ENCODE measurements at regions not wholly inside any gene's neighbourhood (a gene's known extent, or its start where the extent isn't known, plus 50 kb on each side); places are given as distances from the start of the nearest gene placed in this dataset.
"Not testable (repeated sequence)": the region's sequence is repeated elsewhere in the genome, so short reads cannot be mapped to it uniquely, and the experiment has no call there.

DNA sequence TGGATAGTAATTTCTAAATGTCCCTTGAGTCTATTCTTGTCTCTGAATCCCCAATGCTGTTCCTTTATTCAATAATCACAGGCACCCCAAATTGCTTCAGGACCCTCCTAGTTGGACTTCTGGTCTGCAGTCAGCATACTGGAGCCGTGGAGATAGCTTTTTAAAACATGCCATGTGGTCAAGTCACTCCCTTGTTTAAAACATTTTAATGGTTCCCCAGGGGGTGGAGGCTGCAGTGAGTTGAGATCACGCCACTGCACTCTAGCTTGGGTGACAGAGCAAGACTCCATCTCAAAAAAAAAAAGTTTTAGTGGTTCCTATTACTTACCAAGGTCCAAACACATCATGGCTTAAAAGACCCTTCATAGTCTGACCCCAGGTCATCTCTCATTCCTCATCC, 220.3 kb downstream of the ADAMTS15 start:
- ATAC-seq (replicated peaks) = no peak
- H3K27me3 Mint-ChIP-seq = peaks cover 6% of the 10 kb centered on the region
- H3K9me3 Mint-ChIP-seq = no peaks in the 10 kb centered on the region
- no peak overlapping the region for H3K4me3 Mint-ChIP-seq
- no peaks in the 10 kb centered on the region for H3K36me3 Mint-ChIP-seq (ENCODE audit: low read depth)
- no peak overlapping the region for H3K27ac Mint-ChIP-seq
- no peaks in the 10 kb centered on the region for H3K4me1 Mint-ChIP-seq

DNA sequence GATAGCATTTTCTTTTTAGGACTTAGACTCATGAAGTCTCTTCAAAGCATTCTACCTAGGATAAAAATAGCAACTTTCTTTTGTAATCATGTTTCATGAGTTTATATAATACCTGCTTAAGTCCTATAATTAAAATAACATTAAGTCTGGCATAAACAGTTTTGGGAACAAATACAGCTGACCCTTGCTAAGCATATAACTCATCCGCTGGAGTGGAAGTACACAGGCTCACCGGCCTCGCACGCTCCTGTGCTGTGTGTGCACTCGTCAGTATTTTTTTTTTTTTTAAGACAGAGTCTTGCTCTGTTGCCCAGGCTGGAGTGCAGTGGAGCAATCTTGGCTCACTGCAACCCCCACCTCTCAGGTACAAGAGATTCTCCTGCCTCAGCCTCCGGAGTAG, 221.8 kb downstream of the ADAMTS15 start:
- ATAC-seq (replicated peaks) = no peak
- Mint-ChIP-seq H3K27me3 (peaks cover 7% of the 10 kb centered on the region), H3K36me3 (ENCODE audit: low read depth) (no peaks in the 10 kb centered on the region), H3K9me3 (no peaks in the 10 kb centered on the region), H3K4me3 (no peak overlapping the region), H3K4me1 (no peaks in the 10 kb centered on the region), H3K27ac (no peak overlapping the region)

GRCh38 chr11:130671801-130672700, 223.6 kb downstream of the ADAMTS15 start:
- H3K4me1 Mint-ChIP-seq = no peaks in the 10 kb centered on the region
- H3K36me3 Mint-ChIP-seq (ENCODE audit: low read depth) = no peaks in the 10 kb centered on the region
- H3K27ac Mint-ChIP-seq = no peak overlapping the region
- ATAC-seq (replicated peaks) = no peak
- no peaks in the 10 kb centered on the region for H3K9me3 Mint-ChIP-seq
- no peak overlapping the region for H3K4me3 Mint-ChIP-seq
- peaks cover 7% of the 10 kb centered on the region for H3K27me3 Mint-ChIP-seq

- H3K36me3 Mint-ChIP-seq (ENCODE audit: low read depth) = no peaks in the 10 kb centered on the region
- no peak overlapping the region for H3K4me3 Mint-ChIP-seq
- no peak overlapping the region for H3K27ac Mint-ChIP-seq
- no peaks in the 10 kb centered on the region for H3K4me1 Mint-ChIP-seq
- no peaks in the 10 kb centered on the region for H3K9me3 Mint-ChIP-seq
- peaks cover 4% of the 10 kb centered on the region for H3K27me3 Mint-ChIP-seq
- ATAC-seq (replicated peaks) = no peak
Measured at GRCh38 chr11:130672911-130673310, 224.5 kb downstream of the ADAMTS15 start.

- Mint-ChIP-seq H3K4me1 (no peaks in the 10 kb centered on the region), H3K27me3 (peaks cover 3% of the 10 kb centered on the region), H3K4me3 (no peak overlapping the region), H3K36me3 (ENCODE audit: low read depth) (no peaks in the 10 kb centered on the region), H3K9me3 (peaks cover under 1% of the 10 kb centered on the region), H3K27ac (no peak overlapping the region)
- no peak for ATAC-seq (replicated peaks)
Measured at GRCh38 chr11:130673698-130674097, 225.3 kb downstream of the ADAMTS15 start.

DNA sequence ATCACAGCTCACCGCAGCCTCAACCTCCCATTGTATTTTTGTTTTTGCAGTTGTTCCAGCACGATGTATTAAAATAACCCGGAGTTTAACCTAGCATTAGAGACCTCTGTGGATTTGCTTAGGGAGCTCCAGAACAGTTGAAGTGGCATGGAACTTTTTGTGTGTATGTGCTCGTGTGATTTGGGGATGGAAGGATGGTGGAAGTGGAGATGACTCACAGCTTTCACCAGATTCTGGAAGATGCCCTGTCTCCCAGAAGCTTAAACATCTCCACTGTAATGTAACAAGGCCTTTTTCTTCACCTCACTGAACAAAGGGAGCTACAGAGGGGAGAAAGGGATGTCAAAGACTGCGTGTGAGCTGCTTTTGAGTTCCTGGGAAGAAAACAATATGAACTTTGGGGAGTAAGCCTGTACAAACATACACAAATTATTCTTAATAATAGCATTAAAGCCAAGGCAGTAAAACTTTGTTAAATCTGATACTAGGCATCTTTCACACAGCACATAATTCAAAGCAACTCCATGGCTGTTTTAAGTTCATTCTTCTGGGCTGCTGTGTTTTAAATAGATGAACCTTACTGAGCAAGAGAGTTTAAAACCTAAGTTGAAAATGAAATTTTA, 226.4 kb downstream of the ADAMTS15 start:
- H3K9me3 Mint-ChIP-seq = peaks cover 10% of the 10 kb centered on the region
- ATAC-seq (replicated peaks) = no peak
- H3K36me3 Mint-ChIP-seq (ENCODE audit: low read depth) = no peaks in the 10 kb centered on the region
- H3K27ac Mint-ChIP-seq = no peak overlapping the region
- H3K4me1 Mint-ChIP-seq = no peaks in the 10 kb centered on the region
- H3K27me3 Mint-ChIP-seq = peaks cover 3% of the 10 kb centered on the region
- no peak overlapping the region for H3K4me3 Mint-ChIP-seq

DNA sequence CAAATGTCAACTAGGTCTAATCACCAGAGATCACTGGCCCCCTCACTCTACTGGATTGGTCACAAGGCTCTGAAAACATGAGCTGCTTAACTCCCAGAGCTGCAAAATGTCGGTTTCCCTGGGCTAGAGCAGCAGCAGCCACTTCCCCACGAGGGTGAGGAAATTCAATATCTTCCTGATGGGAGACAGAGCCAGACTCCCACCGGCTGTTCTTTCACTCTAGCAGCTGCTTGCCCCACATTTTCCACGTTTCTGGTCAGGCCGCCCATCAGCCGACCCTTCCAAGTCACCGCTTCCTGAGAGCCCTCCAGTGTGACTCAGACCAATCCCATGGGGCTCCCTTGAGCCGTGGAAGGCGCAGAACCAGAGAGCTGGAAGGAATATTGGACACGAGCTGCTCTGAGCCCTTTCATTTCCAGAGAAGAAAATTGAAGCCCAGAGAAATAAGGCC, 227.0 kb downstream of the ADAMTS15 start:
- ATAC-seq (replicated peaks) = no peak
- H3K27ac Mint-ChIP-seq = no peak overlapping the region
- no peaks in the 10 kb centered on the region for H3K4me1 Mint-ChIP-seq
- no peak overlapping the region for H3K4me3 Mint-ChIP-seq
- peaks cover 10% of the 10 kb centered on the region for H3K9me3 Mint-ChIP-seq
- H3K36me3 Mint-ChIP-seq (ENCODE audit: low read depth) = no peaks in the 10 kb centered on the region
- peaks cover 3% of the 10 kb centered on the region for H3K27me3 Mint-ChIP-seq

DNA sequence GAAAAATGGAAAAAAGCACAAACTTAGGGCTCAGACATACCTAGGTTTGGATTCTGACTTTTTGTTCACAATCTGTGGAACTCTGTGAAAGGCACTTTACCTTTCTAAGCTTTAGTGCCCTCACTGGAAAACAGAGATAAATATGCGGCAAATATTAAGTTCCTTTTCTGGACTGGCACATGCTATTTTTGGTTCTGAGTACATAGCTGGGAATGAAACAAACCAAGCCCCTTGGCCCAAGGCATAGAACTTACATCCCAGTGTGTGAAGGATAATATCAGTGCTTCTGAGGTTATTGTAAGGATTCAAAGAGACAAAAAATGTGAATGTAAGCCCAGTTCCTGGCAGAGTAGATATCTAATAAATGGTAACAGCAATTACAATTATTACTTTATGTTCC, 227.5 kb downstream of the ADAMTS15 start:
- Mint-ChIP-seq H3K4me3 (no peak overlapping the region), H3K36me3 (ENCODE audit: low read depth) (no peaks in the 10 kb centered on the region), H3K27me3 (peaks cover 3% of the 10 kb centered on the region), H3K27ac (no peak overlapping the region), H3K9me3 (peaks cover 14% of the 10 kb centered on the region), H3K4me1 (no peaks in the 10 kb centered on the region)
- ATAC-seq (replicated peaks) = no peak

- peaks cover 3% of the 10 kb centered on the region for H3K27me3 Mint-ChIP-seq
- no peak overlapping the region for H3K27ac Mint-ChIP-seq
- H3K4me1 Mint-ChIP-seq = no peaks in the 10 kb centered on the region
- no peak overlapping the region for H3K4me3 Mint-ChIP-seq
- H3K36me3 Mint-ChIP-seq (ENCODE audit: low read depth) = no peaks in the 10 kb centered on the region
- no peak for ATAC-seq (replicated peaks)
- H3K9me3 Mint-ChIP-seq = peaks cover 17% of the 10 kb centered on the region
Measured at GRCh38 chr11:130677486-130678153, 229.2 kb downstream of the ADAMTS15 start.

GRCh38 chr11:130679247-130679646, 230.8 kb downstream of the ADAMTS15 start:
- no peak for ATAC-seq (replicated peaks)

GRCh38 chr11:130682471-130682870, 233.8 kb downstream of the SNX19 start:
- not testable (repeated sequence) for H3K36me3 Mint-ChIP-seq (ENCODE audit: low read depth)

More at GRCh38 chr11:130679247-130679646, 230.8 kb downstream of the ADAMTS15 start:
- Mint-ChIP-seq H3K27me3 (peaks cover 4% of the 10 kb centered on the region), H3K4me1 (no peaks in the 10 kb centered on the region), H3K27ac (no peak overlapping the region), H3K9me3 (peaks cover 21% of the 10 kb centered on the region), H3K36me3 (ENCODE audit: low read depth) (no peaks in the 10 kb centered on the region), H3K4me3 (no peak overlapping the region)

DNA sequence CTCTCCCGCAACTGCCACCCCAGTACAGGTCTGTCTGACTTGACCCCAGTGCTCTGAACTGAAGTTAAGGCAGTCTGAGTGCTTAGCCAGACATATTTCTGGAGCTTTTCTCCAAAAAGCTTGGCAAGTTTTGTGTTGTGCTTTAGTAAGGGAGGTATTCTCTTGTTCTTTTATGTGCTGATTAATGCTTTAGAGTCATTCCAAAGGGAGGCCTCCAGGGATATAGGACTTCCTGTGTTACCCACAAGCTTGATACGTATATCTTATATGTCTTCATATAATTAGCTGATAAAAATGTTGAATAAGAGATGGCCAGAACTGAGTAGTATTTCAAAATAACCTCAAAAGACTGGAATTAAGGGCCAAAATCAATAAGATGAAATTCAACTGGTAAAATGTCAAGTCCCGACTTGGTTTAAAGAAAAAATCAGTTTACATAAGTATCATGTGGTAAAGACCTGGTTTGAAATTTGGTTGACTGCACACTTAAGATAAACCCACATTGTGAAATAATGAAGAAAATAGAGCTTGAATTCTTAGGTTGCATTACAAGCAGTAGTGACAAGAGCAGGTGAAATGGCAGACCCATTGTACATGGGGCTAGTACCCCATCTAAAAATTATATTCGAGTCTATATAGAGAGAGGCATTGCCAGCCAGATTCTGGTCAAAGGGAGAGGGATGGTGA, 226.9 kb downstream of the SNX19 start:
- no peak for ATAC-seq (replicated peaks)
- Mint-ChIP-seq H3K36me3 (ENCODE audit: low read depth) (no peaks in the 10 kb centered on the region), H3K27ac (no peak overlapping the region), H3K4me3 (no peak overlapping the region), H3K27me3 (peaks cover 9% of the 10 kb centered on the region), H3K4me1 (no peaks in the 10 kb centered on the region), H3K9me3 (no peaks in the 10 kb centered on the region)

More at GRCh38 chr11:130682471-130682870, 233.8 kb downstream of the SNX19 start:
- not testable (repeated sequence) for ATAC-seq (replicated peaks); H3K4me1 Mint-ChIP-seq; H3K27me3 Mint-ChIP-seq; H3K27ac Mint-ChIP-seq; H3K4me3 Mint-ChIP-seq
- H3K9me3 Mint-ChIP-seq = peaks cover 21% of the 10 kb centered on the region

DNA sequence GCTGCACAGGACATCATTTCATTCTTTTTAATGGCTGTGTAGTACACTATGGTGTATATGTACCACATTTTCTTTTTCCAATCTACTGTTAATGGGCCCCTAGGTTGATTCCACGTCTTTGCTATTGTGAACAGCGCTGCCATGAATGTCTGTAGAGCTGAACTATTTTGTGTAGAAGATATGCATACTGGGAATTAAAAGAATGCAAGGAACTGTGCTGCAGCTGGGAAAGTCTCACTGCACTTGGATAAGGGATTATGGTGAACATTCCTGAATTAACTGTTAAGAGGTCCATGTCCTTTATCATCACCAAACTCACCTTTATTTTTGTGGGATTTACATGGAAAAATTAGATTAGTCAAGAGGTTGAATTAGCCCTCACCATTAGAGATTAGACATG, 224.7 kb downstream of the SNX19 start:
- ATAC-seq (replicated peaks) = no peak
- H3K27me3 Mint-ChIP-seq = peaks cover 4% of the 10 kb centered on the region
- no peak overlapping the region for H3K27ac Mint-ChIP-seq
- H3K4me1 Mint-ChIP-seq = no peaks in the 10 kb centered on the region
- no peaks in the 10 kb centered on the region for H3K9me3 Mint-ChIP-seq
- no peak overlapping the region for H3K4me3 Mint-ChIP-seq
- H3K36me3 Mint-ChIP-seq (ENCODE audit: low read depth) = no peaks in the 10 kb centered on the region

- Mint-ChIP-seq H3K27me3 (peaks cover 4% of the 10 kb centered on the region), H3K36me3 (ENCODE audit: low read depth) (no peaks in the 10 kb centered on the region), H3K9me3 (no peaks in the 10 kb centered on the region), H3K4me1 (no peaks in the 10 kb centered on the region), H3K27ac (no peak overlapping the region), H3K4me3 (no peak overlapping the region)
- no peak for ATAC-seq (replicated peaks)
Measured at GRCh38 chr11:130692220-130692619, 224.1 kb downstream of the SNX19 start.
